ENCODE measurements at regions not wholly inside any gene's neighbourhood (a gene's known extent, or its start where the extent isn't known, plus 50 kb on each side); places are given as distances from the start of the nearest gene placed in this dataset.

- H3K27me3 ChIP-seq, result no peaks in the 10 kb centered on the region
- no peak for TF ChIP-seq CTCF (IDR thresholded peaks at IDR 0.05)
- H3K4me1 ChIP-seq, result no peaks in the 10 kb centered on the region
- H3K9me3 ChIP-seq, result no peaks in the 10 kb centered on the region
- H3K4me3 ChIP-seq, result no peak overlapping the region
- no peak overlapping the region for H3K27ac ChIP-seq
- DNase-seq (ENCODE audit: low spot score), result no peak
- H3K36me3 ChIP-seq, result no peaks in the 10 kb centered on the region
Measured at GRCh38 chr3:8212794-8213193, 288.8 kb upstream of the LMCD1 start.

GRCh38 chr3:8213286-8213685 is 288.3 kb upstream of the LMCD1 start:
- Histone ChIP-seq H3K36me3 (no peaks in the 10 kb centered on the region), H3K4me3 (no peak overlapping the region), H3K27me3 (no peaks in the 10 kb centered on the region), H3K27ac (no peak overlapping the region), H3K9me3 (no peaks in the 10 kb centered on the region), H3K4me1 (no peaks in the 10 kb centered on the region)
- DNase-seq (ENCODE audit: low spot score), result no peak
- no peak for TF ChIP-seq CTCF (IDR thresholded peaks at IDR 0.05)

- Histone ChIP-seq H3K9me3 (no peaks in the 10 kb centered on the region), H3K4me1 (no peaks in the 10 kb centered on the region), H3K4me3 (no peak overlapping the region), H3K36me3 (no peaks in the 10 kb centered on the region), H3K27ac (no peak overlapping the region), H3K27me3 (no peaks in the 10 kb centered on the region)
- no peak for TF ChIP-seq CTCF (IDR thresholded peaks at IDR 0.05)
- no peak for DNase-seq (ENCODE audit: low spot score)
Measured at GRCh38 chr3:8215821-8216220, 285.8 kb upstream of the LMCD1 start.

GRCh38 chr3:8218353-8218940 is 283.2 kb upstream of the LMCD1 start:
- Histone ChIP-seq H3K4me3 (no peak overlapping the region), H3K36me3 (no peaks in the 10 kb centered on the region), H3K27ac (no peak overlapping the region), H3K9me3 (no peaks in the 10 kb centered on the region), H3K4me1 (peaks cover 0 to 3% of the 10 kb centered on the region in 2 donors), H3K27me3 (no peaks in the 10 kb centered on the region)
- no peak for DNase-seq (ENCODE audit: low spot score)
- TF ChIP-seq CTCF (IDR thresholded peaks at IDR 0.05), result no peak

GRCh38 chr3:8220291-8220690 is 281.3 kb upstream of the LMCD1 start:
- Histone ChIP-seq H3K9me3 (no peaks in the 10 kb centered on the region), H3K27ac (no peak overlapping the region), H3K4me1 (peaks cover 0 to 8% of the 10 kb centered on the region in 2 donors), H3K27me3 (no peaks in the 10 kb centered on the region), H3K36me3 (no peaks in the 10 kb centered on the region), H3K4me3 (no peak overlapping the region)
- no peak for TF ChIP-seq CTCF (IDR thresholded peaks at IDR 0.05)
- DNase-seq (ENCODE audit: low spot score), result no peak

- no peaks in the 10 kb centered on the region for H3K9me3 ChIP-seq
- H3K36me3 ChIP-seq, result no peaks in the 10 kb centered on the region
- no peak for TF ChIP-seq CTCF (IDR thresholded peaks at IDR 0.05)
- no peak overlapping the region for H3K27ac ChIP-seq
- no peak overlapping the region for H3K4me3 ChIP-seq
- H3K27me3 ChIP-seq, result no peaks in the 10 kb centered on the region
- peak; percentile 60 for DNase-seq (ENCODE audit: low spot score)
- H3K4me1 ChIP-seq, result peaks cover 0 to 8% of the 10 kb centered on the region in 2 donors
Measured at GRCh38 chr3:8223766-8224165, 277.9 kb upstream of the LMCD1 start.
